NB4 (cell line): ENCODE measurements at regions not wholly inside any gene's neighbourhood (a gene's known extent, or its start where the extent isn't known, plus 50 kb on each side); places are given as distances from the start of the nearest gene placed in this dataset.

ENCODE experiments used
- CTCF ChIP-seq: IDR thresholded peaks from one replicate; pipeline ENCODE4 v1.5.1; 2012; ENCODE audit warnings: low read depth, low read length
- MAX ChIP-seq: IDR thresholded peaks from 2 replicates; pipeline ENCODE4 v1.6.1; 2011; ENCODE audit warnings: low read depth, low read length
- MYC ChIP-seq: IDR thresholded peaks from 2 replicates; pipeline ENCODE4 v1.6.1; 2011; ENCODE audit warnings: low read depth, low read length
- POLR2A ChIP-seq: IDR thresholded peaks from 2 replicates; pipeline ENCODE4 v1.6.1; 2011; ENCODE audit warnings: mild to moderate bottlenecking; ENCODE audit not compliant: insufficient read length; ENCODE audit errors: extremely low read depth

- TF ChIP-seq CTCF = no peak
- TF ChIP-seq POLR2A = no peak
- TF ChIP-seq MAX = no peak
- TF ChIP-seq MYC = no peak
Observed at GRCh38 chr16:66278111-66278531, 88.4 kb upstream of the CDH5 start.
